ENCODE measurements at regions not wholly inside any gene's neighbourhood (a gene's known extent, or its start where the extent isn't known, plus 50 kb on each side); places are given as distances from the start of the nearest gene placed in this dataset.
"Not testable (repeated sequence)": the region's sequence is repeated elsewhere in the genome, so short reads cannot be mapped to it uniquely, and the experiment has no call there.

DNA sequence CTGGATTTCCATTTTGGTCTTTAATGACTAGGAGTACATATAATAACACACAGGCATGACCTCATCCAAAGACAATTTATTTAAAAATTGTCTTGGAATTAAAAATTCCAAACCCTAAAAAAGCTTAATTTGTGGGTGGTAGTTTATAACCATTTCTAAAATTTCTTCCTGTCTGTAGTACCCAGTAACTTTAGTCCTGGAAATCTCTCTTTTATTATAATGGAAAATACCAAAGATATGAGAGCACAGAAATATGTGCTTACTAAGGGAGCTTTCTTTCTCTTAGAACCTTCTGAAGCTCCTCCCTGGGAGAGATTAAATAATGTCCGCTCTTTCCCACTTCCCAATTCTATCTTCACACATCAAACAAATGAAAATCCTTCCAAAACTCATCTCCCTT, 70.5 kb upstream of the PRL start:
- DNase-seq (ENCODE audit: low read depth): no peak
- TF ChIP-seq, protein P1, sequence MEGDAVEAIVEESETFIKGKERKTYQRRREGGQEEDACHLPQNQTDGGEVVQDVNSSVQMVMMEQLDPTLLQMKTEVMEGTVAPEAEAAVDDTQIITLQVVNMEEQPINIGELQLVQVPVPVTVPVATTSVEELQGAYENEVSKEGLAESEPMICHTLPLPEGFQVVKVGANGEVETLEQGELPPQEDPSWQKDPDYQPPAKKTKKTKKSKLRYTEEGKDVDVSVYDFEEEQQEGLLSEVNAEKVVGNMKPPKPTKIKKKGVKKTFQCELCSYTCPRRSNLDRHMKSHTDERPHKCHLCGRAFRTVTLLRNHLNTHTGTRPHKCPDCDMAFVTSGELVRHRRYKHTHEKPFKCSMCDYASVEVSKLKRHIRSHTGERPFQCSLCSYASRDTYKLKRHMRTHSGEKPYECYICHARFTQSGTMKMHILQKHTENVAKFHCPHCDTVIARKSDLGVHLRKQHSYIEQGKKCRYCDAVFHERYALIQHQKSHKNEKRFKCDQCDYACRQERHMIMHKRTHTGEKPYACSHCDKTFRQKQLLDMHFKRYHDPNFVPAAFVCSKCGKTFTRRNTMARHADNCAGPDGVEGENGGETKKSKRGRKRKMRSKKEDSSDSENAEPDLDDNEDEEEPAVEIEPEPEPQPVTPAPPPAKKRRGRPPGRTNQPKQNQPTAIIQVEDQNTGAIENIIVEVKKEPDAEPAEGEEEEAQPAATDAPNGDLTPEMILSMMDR (IDR thresholded peaks at IDR 0.05; ENCODE audit: low read depth, low read length, missing control alignments): no peak
- in situ Hi-C loops (cut with HindIII; ENCODE audit: low sequenced_read_pairs): no loop called here
- H3K4me3 ChIP-seq (ENCODE audit: low read depth, low read length): no peak overlapping the region

DNA sequence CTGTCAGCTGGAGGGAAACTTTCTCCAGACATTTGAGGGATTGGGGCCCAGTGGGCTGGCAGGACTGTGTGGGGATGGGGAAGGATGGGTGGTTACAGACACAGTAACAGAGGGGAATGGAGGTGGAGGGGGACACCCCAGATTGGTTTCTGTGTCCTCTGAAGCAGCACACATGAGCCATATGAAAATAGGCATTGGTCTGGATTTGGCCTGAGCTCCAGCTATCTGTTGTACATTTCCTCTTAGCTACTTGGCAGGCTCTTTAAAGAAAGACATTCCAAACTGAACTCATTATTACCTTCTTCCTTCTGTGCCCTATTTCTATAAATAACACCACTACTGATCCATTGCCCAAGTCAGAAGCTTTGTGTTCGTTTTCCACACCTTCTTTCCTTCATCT, 72.0 kb upstream of the PRL start:
- DNase-seq (ENCODE audit: low read depth): no peak
- in situ Hi-C loops (cut with HindIII; ENCODE audit: low sequenced_read_pairs): no loop called here
- TF ChIP-seq, protein P1 (IDR thresholded peaks at IDR 0.05; ENCODE audit: low read depth, low read length, missing control alignments): no peak
- no peak overlapping the region for H3K4me3 ChIP-seq (ENCODE audit: low read depth, low read length)

DNA sequence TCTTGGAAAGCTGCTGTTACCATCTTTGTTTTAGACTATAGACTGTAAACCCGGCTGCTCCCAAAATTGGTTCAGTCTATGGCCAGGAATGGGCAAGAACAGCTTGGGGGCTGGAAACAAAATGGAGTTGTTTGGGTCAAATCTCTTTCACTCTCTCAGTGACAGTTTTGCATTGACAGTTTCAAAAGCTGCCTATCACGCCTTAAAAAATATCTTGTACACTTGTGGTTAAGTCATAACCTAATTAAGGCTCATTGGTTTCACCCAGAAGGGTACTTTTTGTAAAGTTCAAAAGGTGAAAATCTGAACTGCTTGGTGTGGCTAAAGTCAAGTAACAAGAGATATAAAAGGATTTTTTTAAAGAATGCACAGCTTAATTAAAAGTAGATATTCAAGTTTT, 76.1 kb upstream of the PRL start:
- TF ChIP-seq, protein P1 (IDR thresholded peaks at IDR 0.05; ENCODE audit: low read depth, low read length, missing control alignments): no peak
- in situ Hi-C loops (cut with HindIII; ENCODE audit: low sequenced_read_pairs): no loop called here
- no peak overlapping the region for H3K4me3 ChIP-seq (ENCODE audit: low read depth, low read length)
- no peak for DNase-seq (ENCODE audit: low read depth)

DNA sequence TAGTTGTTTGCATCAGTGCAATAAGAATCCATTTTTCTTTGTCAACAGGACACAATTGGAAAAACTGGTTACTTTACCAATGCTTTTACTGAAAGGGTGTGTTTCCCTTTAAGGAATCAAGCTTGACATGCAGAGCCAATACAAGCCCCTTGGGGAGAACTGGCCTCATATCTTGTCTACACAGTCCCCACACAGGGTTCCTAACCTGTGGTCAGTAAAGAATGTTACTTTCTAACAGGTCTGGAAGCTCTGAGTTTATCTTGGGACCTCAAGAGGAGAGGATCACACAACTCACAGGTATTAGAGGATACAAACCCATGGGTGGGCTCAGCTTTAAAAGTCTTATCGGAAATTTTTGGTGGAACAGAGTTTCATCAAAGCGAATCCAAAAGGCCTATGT, 78.1 kb upstream of the PRL start:
- in situ Hi-C loops (cut with HindIII; ENCODE audit: low sequenced_read_pairs); DNase-seq (ENCODE audit: low read depth); H3K4me3 ChIP-seq (ENCODE audit: low read depth, low read length): not testable (repeated sequence)

- in situ Hi-C loops (cut with HindIII; ENCODE audit: low sequenced_read_pairs); H3K4me3 ChIP-seq (ENCODE audit: low read depth, low read length); DNase-seq (ENCODE audit: low read depth): not testable (repeated sequence)
Measured at GRCh38 chr6:22376293-22376692, 79.5 kb upstream of the PRL start.

- H3K4me3 ChIP-seq (ENCODE audit: low read depth, low read length); DNase-seq (ENCODE audit: low read depth); in situ Hi-C loops (cut with HindIII; ENCODE audit: low sequenced_read_pairs): not testable (repeated sequence)
Measured at GRCh38 chr6:22378536-22378935, 81.7 kb upstream of the PRL start.

GRCh38 chr6:22380236-22380635, 83.4 kb upstream of the PRL start:
- no peak overlapping the region for H3K4me3 ChIP-seq (ENCODE audit: low read depth, low read length)
- in situ Hi-C loops (cut with HindIII; ENCODE audit: low sequenced_read_pairs): no loop called here
- DNase-seq (ENCODE audit: low read depth): no peak
- TF ChIP-seq, protein P1 (IDR thresholded peaks at IDR 0.05; ENCODE audit: low read depth, low read length, missing control alignments): no peak

- in situ Hi-C loops (cut with HindIII; ENCODE audit: low sequenced_read_pairs): no loop called here
- TF ChIP-seq, protein P1 (IDR thresholded peaks at IDR 0.05; ENCODE audit: low read depth, low read length, missing control alignments): no peak
- no peak for DNase-seq (ENCODE audit: low read depth)
- no peak overlapping the region for H3K4me3 ChIP-seq (ENCODE audit: low read depth, low read length)
Measured at GRCh38 chr6:22381845-22382544, 85.2 kb upstream of the PRL start.

Data from astrocyte of the cerebellum (primary cell).